ENCODE measurements at regions not wholly inside any gene's neighbourhood (a gene's known extent, or its start where the extent isn't known, plus 50 kb on each side); places are given as distances from the start of the nearest gene placed in this dataset.
"Not testable (repeated sequence)": the region's sequence is repeated elsewhere in the genome, so short reads cannot be mapped to it uniquely, and the experiment has no call there.

- DNase-seq (ENCODE audit: low read depth): no peak
Measured at GRCh38 chr6:140661691-140662090, 1287.2 kb upstream of the CITED2 start.

DNA sequence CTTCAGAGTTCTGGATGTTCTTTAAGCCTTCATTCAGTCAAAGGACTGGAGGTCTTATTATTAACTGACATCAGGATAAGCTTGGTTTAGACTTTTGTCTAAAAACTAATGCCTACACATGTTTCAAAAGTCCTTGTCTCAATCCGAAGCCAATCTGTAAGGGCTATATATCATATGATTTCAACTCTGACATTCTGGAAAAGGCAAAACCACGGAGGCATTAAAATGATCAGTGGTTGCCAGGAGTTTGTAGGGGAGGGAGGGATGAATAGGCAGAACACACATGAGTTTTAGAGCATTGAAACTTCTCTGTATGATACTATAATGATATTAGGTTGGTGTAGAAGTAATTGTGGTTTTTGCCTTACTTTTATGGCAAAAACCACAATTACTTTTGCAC lies 1285.8 kb upstream of the CITED2 start:
- DNase-seq (ENCODE audit: low read depth): no peak

GRCh38 chr6:140653972-140654371 lies 1279.5 kb upstream of the CITED2 start:
- DNase-seq (ENCODE audit: low read depth): no peak

GRCh38 chr6:140653506-140653905 lies 1279.1 kb upstream of the CITED2 start:
- DNase-seq (ENCODE audit: low read depth): no peak

GRCh38 chr6:140649502-140649901 lies 1275.1 kb upstream of the CITED2 start:
- not testable (repeated sequence) for DNase-seq (ENCODE audit: low read depth)

GRCh38 chr6:140647322-140647721 lies 1272.9 kb upstream of the CITED2 start:
- not testable (repeated sequence) for DNase-seq (ENCODE audit: low read depth)

- no peak for DNase-seq (ENCODE audit: low read depth)
Measured at GRCh38 chr6:140644017-140644416, 1269.6 kb upstream of the CITED2 start.

DNA sequence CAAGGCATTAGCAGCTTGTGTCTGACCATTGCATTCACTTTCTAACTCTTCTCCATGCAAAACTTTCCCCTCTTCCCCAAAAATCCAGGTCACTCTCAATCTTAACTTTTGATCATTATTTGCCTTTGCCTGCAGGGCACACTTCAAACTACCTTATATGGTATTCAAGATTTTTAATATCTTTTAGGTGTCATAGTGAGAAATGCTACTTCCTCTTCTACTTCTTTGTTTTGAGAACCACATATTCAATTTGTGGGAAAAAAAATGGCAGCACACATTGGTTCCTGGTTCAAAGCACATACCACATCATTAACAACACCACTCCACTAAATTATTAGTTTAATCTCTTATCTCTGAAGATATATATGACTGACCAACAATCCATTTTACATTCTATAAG lies 1267.0 kb upstream of the CITED2 start:
- DNase-seq (ENCODE audit: low read depth): no peak

- DNase-seq (ENCODE audit: low read depth): no peak
Measured at GRCh38 chr6:140636908-140637402, 1262.5 kb upstream of the CITED2 start.

DNA sequence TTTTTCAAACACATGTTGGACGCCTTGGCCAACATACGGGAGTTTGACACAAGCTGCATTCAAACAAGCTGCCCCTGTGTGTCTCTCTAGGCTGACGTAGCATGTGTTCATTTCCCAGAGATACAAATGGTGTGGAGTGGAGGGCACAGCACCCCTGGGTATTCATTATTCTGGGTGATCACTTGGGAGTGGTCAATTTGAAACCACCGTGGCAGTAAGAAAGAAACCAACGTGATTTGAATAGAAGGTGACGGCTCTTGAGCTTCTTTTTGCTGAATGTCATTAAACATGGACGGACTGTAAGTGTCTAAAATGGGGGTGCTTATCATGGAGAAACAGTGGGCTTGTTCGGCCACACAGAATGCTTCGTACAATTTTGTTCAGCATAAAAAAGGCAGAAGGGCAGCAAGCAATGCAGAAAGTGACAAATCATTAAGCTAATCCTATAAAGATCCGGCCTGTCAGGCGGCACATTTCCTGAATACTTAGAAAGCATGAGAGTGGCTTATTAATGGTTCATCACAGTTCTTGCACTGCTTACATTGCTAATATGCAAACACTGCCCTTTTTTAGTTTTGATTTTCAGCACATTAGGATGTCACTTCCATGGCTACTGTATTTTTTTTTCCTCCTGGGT lies 1261.9 kb upstream of the CITED2 start:
- no peak for DNase-seq (ENCODE audit: low read depth)

DNA sequence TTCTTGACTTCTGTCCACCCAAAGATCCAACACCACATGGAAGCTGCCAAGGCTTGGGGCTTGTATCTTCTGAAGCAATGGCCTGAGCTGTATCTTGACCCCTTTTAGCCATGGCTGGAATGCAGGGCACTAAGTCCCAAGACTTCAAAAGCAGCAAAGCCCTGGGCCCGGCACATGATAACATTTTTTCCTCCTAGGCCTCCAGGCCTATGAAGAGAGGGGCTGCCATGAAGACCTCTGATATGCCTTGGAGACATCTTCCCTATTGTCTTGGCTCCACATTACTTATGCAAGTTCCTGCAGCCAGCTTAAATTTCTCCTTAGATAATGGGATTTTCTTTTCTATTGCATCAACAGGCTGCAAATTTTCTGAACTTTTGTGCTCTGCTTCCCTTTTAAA lies 1252.6 kb upstream of the CITED2 start:
- no peak for DNase-seq (ENCODE audit: low read depth)

DNA sequence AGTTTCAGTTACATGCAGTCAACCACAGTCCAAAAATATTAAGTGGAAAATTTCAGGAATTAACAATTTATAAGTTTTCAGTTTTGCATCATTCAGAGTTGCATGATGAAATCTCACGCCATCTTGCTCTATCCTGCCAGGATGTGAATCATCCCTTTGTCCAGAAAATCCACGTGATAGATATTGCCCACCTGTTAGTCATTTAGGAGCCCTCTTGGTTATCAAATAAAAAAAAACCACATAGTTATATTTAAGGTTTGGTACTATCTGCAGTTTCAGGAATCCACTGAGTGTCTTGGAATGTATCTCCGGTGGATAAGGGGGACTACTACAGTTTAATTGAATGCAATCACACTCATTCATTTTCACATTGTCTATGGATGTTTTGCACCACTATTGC lies 1249.0 kb upstream of the CITED2 start:
- DNase-seq (ENCODE audit: low read depth): no peak

- no peak for DNase-seq (ENCODE audit: low read depth)
Measured at GRCh38 chr6:140620496-140620895, 1246.0 kb upstream of the CITED2 start.

- no peak for DNase-seq (ENCODE audit: low read depth)
Measured at GRCh38 chr6:140609956-140610355, 1235.5 kb upstream of the CITED2 start.

DNA sequence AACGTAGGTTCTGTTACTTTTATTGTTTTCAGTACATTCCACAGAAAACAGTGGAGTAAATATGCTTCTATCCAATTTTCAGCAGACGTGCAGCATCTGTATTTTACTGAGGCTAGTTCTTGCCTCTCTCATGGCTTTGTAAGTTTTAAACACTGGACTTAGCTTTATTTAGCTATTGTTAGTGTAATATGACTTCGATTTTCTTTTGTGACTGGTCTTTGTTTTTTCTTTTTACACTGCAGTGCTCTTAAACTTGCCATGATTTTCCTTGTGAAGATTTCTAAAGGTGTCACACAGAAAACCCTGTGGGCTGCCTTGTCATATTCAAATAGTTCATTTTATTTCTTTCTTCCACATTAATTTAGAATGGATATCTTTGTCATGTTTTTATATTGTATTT lies 1234.9 kb upstream of the CITED2 start:
- no peak for DNase-seq (ENCODE audit: low read depth)

- no peak for DNase-seq (ENCODE audit: low read depth)
Measured at GRCh38 chr6:140604786-140605185, 1230.3 kb upstream of the CITED2 start.

DNA sequence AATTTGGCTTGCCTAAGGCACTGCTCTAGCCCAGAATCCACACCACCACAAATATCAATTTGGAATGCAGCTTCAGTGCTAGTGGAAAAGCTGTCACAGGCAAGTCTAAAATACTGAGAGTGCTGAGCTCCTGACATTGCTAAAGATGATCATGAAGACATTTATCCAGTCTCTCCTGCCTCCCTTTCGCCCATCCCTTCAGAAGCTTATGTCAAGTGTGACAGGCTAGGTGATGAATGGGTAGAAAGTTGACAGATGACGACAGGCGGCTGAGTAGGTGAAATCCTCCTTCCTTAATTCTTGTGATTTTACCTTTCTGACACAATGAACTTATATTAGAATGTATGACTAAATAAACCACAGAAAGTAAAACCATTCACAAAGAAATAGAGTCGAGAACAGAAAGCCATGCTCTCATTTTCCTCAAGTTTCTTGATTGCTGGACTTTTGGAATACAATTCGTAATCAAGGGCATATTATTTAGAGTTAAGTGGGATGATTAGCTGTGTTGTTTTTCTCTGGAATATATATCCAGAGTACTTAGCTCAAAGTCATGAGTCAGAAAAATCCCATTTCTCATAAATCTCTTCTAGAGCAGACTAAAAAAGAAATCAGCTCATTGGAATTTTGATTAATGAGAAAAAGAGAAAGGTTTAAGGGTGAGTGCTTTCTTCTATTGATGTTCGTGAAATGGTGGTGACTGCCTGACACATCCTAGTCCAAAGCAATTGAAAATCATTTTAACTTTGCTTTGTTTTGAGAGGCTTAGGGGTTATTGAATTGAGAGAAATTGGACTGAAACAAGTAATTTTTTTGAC lies 1228.2 kb upstream of the CITED2 start:
- DNase-seq (ENCODE audit: low read depth): no peak

DNA sequence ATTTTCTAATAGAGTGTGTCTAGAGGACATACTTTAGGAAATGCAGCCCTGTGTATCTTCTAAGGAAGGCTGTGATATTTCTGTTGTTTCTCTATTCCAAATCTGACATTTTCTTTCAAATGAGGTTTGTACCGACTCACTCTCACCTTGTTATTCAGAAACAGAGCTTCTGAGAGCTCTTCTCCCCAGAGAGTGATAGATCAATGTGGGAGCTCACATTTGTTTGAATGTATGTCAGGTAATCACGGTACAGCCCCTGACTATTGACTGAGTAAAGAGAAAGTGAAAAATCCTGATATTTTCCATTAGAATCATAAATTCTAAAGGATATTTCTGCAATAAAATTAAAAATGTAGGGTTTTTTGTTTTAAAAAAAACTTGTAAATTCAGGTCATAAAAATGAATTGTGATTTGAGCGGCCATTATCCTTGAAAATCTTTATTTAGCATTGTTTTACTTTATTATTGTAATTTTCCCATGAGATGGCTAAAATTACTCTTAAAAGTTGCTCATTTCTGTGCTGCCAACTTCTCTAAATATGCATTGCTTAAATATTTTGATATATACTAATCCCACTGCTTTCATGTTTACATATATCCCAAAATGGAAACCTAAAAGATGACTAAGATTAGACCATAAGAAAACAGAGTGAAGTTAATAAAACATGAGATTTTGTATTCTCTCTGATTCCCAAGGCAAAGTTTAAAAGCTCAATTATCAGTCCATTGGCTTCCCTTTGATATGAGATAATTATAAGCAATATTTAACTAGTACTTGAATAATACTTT lies 1226.8 kb upstream of the CITED2 start:
- no peak for DNase-seq (ENCODE audit: low read depth)

DNA sequence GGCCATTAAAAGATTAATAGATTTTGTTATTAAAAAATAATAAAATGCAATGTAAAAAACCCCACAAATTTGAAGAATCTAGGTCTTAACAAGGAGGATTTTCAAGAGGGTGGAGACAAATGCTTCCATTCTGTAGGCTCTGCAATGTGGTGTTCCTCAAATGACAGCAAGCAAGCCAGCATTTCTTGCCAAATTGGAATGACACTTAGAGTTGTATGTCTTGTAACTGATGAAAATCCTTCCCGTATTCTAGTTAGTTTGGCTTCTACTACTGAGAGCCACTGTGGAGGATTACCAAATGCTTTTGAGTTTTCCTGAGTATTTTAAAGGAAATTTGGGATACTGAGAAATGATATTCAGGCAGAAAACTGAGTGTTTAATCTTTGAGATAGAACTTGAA lies 1225.5 kb upstream of the CITED2 start:
- DNase-seq (ENCODE audit: low read depth): no peak

- DNase-seq (ENCODE audit: low read depth): no peak
Measured at GRCh38 chr6:140597181-140597580, 1222.7 kb upstream of the CITED2 start.

GRCh38 chr6:140594806-140595128 lies 1220.3 kb upstream of the CITED2 start:
- DNase-seq (ENCODE audit: low read depth): no peak

GRCh38 chr6:140592877-140593276 lies 1218.4 kb upstream of the CITED2 start:
- DNase-seq (ENCODE audit: low read depth): no peak

DNA sequence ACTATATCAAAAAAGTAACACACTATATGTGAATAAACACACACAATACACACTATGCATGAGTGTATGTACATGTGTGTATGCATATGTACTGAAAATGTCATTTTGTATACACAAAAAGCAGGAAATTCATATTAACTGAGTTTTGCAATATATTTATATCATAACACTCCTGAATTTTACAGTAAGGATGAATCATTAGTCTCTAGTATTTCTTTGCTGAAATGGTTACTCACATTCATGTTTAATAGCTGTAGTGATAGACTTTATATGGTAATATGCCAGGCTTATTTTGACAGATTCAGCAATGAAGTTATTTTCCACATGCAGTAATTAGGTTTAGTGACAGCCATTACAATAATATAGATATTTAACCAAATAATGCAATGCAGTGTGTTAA lies 1216.2 kb upstream of the CITED2 start:
- no peak for DNase-seq (ENCODE audit: low read depth)
